Keratinocyte (primary cell): ENCODE measurements at regions not wholly inside any gene's neighbourhood (a gene's known extent, or its start where the extent isn't known, plus 50 kb on each side); places are given as distances from the start of the nearest gene placed in this dataset.
"Not testable (repeated sequence)": the region's sequence is repeated elsewhere in the genome, so short reads cannot be mapped to it uniquely, and the experiment has no call there.

ENCODE experiments used
- DNase-seq: peaks from one replicate; pipeline ENCODE4 v3.0.0-alpha.2; 2011; ENCODE audit warnings: low read depth, missing footprints, low spot score
- FAIRE-seq: peaks from 2 replicates; lab custom pipeline; 2011; peaks lifted over from hg19 to GRCh38; lab: Jason Lieb, UNC
- H2AFZ ChIP-seq: 2 replicates; pipeline ENCODE4 v1.6.0; 2012; ENCODE audit warnings: low read length, control low read depth, inconsistent platforms; ENCODE audit not compliant: control insufficient read depth
- H3K27ac ChIP-seq: 2 replicates; pipeline ENCODE4 v1.5.1; 2011; ENCODE audit warnings: low read length; ENCODE audit not compliant: control insufficient read depth, insufficient read depth
- H3K27me3 ChIP-seq: 3 replicates; pipeline ENCODE4 v1.6.0; 2011; ENCODE audit warnings: low read length; ENCODE audit not compliant: control insufficient read depth, insufficient read depth; ENCODE audit errors: extremely low read depth
- H3K36me3 ChIP-seq, 2 experiments: 2 replicates in 1 of 2; 3 replicates in 1 of 2; pipeline ENCODE4 v1.5.1; 2011; ENCODE audit warnings: low read length in 2 of 2, mild to moderate bottlenecking in 1 of 2; ENCODE audit not compliant: control insufficient read depth in 2 of 2, insufficient read depth in 2 of 2; ENCODE audit errors: extremely low read depth in 1 of 2
- H3K4me1 ChIP-seq: 3 replicates; pipeline ENCODE4 v1.5.1; 2011; ENCODE audit warnings: low read length; ENCODE audit not compliant: control insufficient read depth, insufficient read depth; ENCODE audit errors: extremely low read depth
- H3K4me2 ChIP-seq: 3 replicates; pipeline ENCODE4 v1.6.0; 2011; ENCODE audit warnings: low read depth, low read length; ENCODE audit not compliant: control insufficient read depth, insufficient read depth; ENCODE audit errors: extremely low read depth
- H3K4me3 ChIP-seq, 3 experiments: fragments of 200-600 bp in 1 of 3; sonication (generic) in 1 of 3; 2 replicates in 2 of 3; 3 replicates in 1 of 3; pipeline ENCODE4 v1.5.1; 2011 to 2016; ENCODE audit warnings: low read length in 3 of 3, mild to moderate bottlenecking in 3 of 3, control low read depth in 2 of 3, inconsistent platforms in 1 of 3, low read depth in 1 of 3, mixed read lengths in 1 of 3, mixed run types in 1 of 3, moderate library complexity in 1 of 3; ENCODE audit not compliant: control insufficient read depth in 2 of 3, insufficient read depth in 2 of 3; ENCODE audit errors: extremely low read depth in 1 of 3
- H3K79me2 ChIP-seq: 2 replicates; pipeline ENCODE4 v1.6.0; 2012; ENCODE audit warnings: low read length; ENCODE audit not compliant: control insufficient read depth, insufficient read depth
- H3K9ac ChIP-seq: 3 replicates; pipeline ENCODE4 v1.6.0; 2011; ENCODE audit warnings: low read length; ENCODE audit not compliant: control insufficient read depth, insufficient read depth; ENCODE audit errors: extremely low read depth
- H3K9me1 ChIP-seq: 3 replicates; pipeline ENCODE4 v1.6.0; 2011; ENCODE audit warnings: low read length; ENCODE audit not compliant: control insufficient read depth, insufficient read depth; ENCODE audit errors: extremely low read depth
- H3K9me3 ChIP-seq: 2 replicates; pipeline ENCODE4 v1.5.1; 2012; ENCODE audit warnings: low read depth, low read length; ENCODE audit not compliant: control insufficient read depth
- H4K20me1 ChIP-seq: 3 replicates; pipeline ENCODE4 v1.6.0; 2011; ENCODE audit warnings: low read length; ENCODE audit not compliant: control insufficient read depth, insufficient read depth; ENCODE audit errors: extremely low read depth
- EZH2 ChIP-seq: IDR thresholded peaks from one replicate; pipeline ENCODE4 v1.6.1; 2012; ENCODE audit warnings: inconsistent platforms, mild to moderate bottlenecking, low read length, moderate library complexity
- dilution Hi-C: fragments of 300-500 bp; cut with MboI; formaldehyde crosslinking; loops from one replicate; pipeline ENCODE4 v1.7.0; 2020; ENCODE audit warnings: low sequenced_read_pairs; ENCODE audit not compliant: extremely low pct_ligation_motif_present
- TF ChIP-seq, protein P1 (sequence below), 3 experiments: IDR thresholded peaks in 1 of 3; conservative IDR thresholded peaks in 1 of 3; optimal IDR thresholded peaks in 1 of 3; 2 replicates in 2 of 3; 3 replicates in 1 of 3; pipeline versions ENCODE3 to v1.5.1; 2011; ENCODE audit warnings: low read length in 3 of 3, mild to moderate bottlenecking in 3 of 3, moderate library complexity in 2 of 3, control low read depth in 1 of 3, inconsistent platforms in 1 of 3; ENCODE audit not compliant: insufficient read depth in 2 of 3; ENCODE audit errors: extremely low read depth in 1 of 3

DNA sequence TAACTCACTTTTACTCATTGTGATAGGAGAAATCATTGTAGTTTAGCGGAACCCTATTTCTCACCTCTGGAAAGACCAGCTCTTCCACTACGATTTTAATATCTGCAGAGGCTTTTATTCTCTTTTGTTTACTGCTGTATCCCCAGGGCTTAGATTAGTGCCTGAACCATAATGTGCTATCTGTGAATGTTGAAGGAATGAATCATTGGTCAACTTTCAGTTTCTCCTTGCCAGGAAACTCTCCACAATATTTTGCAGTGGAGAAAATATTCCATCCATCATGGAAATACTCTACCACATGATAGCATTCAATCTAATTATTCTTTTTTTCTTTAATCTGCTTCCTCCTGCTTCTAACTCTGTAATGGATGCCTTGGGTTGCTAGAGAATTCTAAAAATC is 263.5 kb upstream of the PTPRD start:
- H3K27me3 ChIP-seq, result no peaks in the 10 kb centered on the region
- no peak overlapping the region for H3K27ac ChIP-seq
- DNase-seq (no peak), FAIRE-seq (no peak)
- no peaks in the 10 kb centered on the region for H3K9me3 ChIP-seq
- no peaks in the 10 kb centered on the region for H3K4me1 ChIP-seq
- no peaks in the 10 kb centered on the region for H3K9me1 ChIP-seq
- no peaks in the 10 kb centered on the region for H4K20me1 ChIP-seq
- dilution Hi-C loops, result no loop called here
- TF ChIP-seq, protein P1, sequence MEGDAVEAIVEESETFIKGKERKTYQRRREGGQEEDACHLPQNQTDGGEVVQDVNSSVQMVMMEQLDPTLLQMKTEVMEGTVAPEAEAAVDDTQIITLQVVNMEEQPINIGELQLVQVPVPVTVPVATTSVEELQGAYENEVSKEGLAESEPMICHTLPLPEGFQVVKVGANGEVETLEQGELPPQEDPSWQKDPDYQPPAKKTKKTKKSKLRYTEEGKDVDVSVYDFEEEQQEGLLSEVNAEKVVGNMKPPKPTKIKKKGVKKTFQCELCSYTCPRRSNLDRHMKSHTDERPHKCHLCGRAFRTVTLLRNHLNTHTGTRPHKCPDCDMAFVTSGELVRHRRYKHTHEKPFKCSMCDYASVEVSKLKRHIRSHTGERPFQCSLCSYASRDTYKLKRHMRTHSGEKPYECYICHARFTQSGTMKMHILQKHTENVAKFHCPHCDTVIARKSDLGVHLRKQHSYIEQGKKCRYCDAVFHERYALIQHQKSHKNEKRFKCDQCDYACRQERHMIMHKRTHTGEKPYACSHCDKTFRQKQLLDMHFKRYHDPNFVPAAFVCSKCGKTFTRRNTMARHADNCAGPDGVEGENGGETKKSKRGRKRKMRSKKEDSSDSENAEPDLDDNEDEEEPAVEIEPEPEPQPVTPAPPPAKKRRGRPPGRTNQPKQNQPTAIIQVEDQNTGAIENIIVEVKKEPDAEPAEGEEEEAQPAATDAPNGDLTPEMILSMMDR (optimal IDR thresholded peaks at IDR 0.05 in 1 of 3, IDR thresholded peaks at IDR 0.05 in 1 of 3, conservative IDR thresholded peaks at IDR 0.05 in 1 of 3; ENCODE audit: extremely low read depth in 1 of 3, insufficient read depth in 2 of 3, low read length in 3 of 3), result no peak
- TF ChIP-seq EZH2, result no peak
- H3K4me2 ChIP-seq, result no peak overlapping the region
- no peak overlapping the region for H2AFZ ChIP-seq
- H3K9ac ChIP-seq, result no peak overlapping the region
- no peaks in the 10 kb centered on the region for H3K36me3 ChIP-seq
- no peaks in the 10 kb centered on the region for H3K79me2 ChIP-seq
- H3K4me3 ChIP-seq, result no peak overlapping the region

DNA sequence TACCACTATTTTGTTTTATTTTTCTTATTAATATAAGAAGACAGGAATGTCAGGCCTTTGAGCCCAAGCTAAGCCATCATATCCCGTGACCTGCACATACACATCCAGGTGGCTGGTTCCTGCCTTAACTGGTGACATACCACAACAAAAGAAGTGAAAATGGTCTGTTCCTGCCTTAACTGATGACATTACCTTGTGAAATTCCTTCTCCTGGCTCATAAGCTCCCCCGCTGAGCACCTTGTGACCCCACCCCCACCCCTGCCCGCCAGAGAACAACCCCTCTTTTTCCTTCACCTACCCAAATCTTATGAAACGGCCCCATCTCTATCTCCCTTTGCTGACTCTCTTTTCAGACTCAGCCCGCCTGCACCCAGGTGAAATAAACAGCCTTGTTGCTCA is 277.5 kb upstream of the PTPRD start:
- FAIRE-seq, H3K27me3 ChIP-seq, dilution Hi-C loops: not testable (repeated sequence)

DNA sequence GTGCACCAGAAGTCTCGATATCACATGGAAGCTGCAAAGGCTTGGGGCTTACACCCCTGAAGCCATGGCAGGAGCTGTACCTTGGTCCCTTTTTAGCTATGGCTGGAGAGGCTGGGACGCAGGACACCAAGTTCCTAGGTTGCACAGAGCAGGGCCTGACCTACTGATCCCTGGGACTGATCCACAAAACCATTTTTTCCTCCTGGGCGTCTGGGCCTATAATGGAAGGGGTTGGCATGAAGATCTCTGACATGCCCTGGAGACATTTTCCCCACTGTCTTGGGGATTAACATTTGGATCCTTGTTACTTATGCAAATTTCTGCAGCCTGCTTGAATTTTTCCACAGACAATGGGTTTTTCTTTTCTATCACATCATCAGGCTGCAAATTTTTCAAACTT is 286.7 kb upstream of the PTPRD start:
- Histone ChIP-seq H3K4me3 (no peak overlapping the region), H3K27ac (no peak overlapping the region), H3K4me1 (no peaks in the 10 kb centered on the region), H3K9me1 (no peaks in the 10 kb centered on the region), H3K36me3 (no peaks in the 10 kb centered on the region), H4K20me1 (no peaks in the 10 kb centered on the region), H3K27me3 (no peaks in the 10 kb centered on the region), H3K9ac (no peak overlapping the region), H3K4me2 (no peak overlapping the region), H2AFZ (no peak overlapping the region), H3K79me2 (no peaks in the 10 kb centered on the region), H3K9me3 (no peaks in the 10 kb centered on the region)
- DNase-seq (no peak), FAIRE-seq (no peak)
- dilution Hi-C loops, result no loop called here
- TF ChIP-seq, protein P1 (optimal IDR thresholded peaks at IDR 0.05 in 1 of 3, IDR thresholded peaks at IDR 0.05 in 1 of 3, conservative IDR thresholded peaks at IDR 0.05 in 1 of 3; ENCODE audit: extremely low read depth in 1 of 3, insufficient read depth in 2 of 3, low read length in 3 of 3), result no peak
- no peak for TF ChIP-seq EZH2

More for the DNA sequence above, 277.5 kb upstream of the PTPRD start:
- H3K9me1 ChIP-seq, H3K9me3 ChIP-seq, H3K36me3 ChIP-seq, H3K9ac ChIP-seq, DNase-seq, H2AFZ ChIP-seq, H3K4me2 ChIP-seq, H3K4me1 ChIP-seq, H3K27ac ChIP-seq, H3K79me2 ChIP-seq, H4K20me1 ChIP-seq, H3K4me3 ChIP-seq: not testable (repeated sequence)
